ENCODE measurements at regions not wholly inside any gene's neighbourhood (a gene's known extent, or its start where the extent isn't known, plus 50 kb on each side); places are given as distances from the start of the nearest gene placed in this dataset.

DNA sequence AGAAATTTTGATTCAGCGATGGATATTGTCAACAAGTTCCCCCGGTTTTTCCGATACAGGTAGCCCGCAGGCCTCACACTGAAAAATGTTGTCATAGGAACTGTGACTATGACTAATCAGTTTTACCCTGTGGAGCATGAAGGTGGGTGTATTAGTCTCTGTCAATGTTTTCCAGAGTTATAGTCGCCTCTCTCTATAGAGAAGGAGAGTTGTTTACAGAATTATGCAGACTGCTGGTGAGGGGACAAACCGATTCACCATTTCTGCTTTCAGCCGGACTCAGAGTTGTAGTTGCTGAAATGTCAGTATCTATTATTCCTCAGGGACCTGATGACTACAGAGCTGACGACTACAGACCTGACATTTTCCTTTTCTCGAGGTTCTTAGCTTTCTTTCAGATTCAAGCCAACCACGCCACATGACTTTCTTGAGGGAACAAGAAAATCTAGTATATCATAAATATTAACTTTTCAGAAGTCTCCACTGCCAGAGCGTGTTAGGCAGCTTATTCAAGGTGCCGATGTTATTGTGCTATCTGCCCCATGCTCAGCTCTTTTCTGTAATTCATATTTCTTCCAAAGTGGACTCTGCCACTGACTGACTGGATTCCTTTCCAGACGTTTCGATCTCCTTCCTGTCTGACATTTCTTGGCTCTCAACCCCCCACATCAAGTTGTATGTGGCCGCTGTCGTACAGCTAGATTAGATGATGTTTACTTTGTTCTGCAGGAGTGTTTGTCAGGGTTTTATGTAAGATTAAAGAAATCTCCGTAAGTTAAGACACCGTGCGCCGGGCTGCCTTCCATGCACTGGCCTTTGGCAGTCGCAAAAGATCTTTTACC lies 178.1 kb downstream of the FGF1 start:
- H3K4me2 ChIP-seq (ENCODE audit: low read depth, low read length, poor library complexity, severe bottlenecking), result no peak overlapping the region
- H3K9me2 ChIP-seq (replicated peaks; ENCODE audit: low read depth, low read length), result no peaks in the 10 kb centered on the region
- no peaks in the 10 kb centered on the region for H3K27me3 ChIP-seq (ENCODE audit: insufficient read depth, low read length, poor library complexity, severe bottlenecking)
- H4K20me1 ChIP-seq (ENCODE audit: insufficient read depth, low read length, poor library complexity, severe bottlenecking), result no peaks in the 10 kb centered on the region
- no peak overlapping the region for H3K9ac ChIP-seq (ENCODE audit: low read depth, low read length, poor library complexity, severe bottlenecking)
- H3K36me3 ChIP-seq (ENCODE audit: insufficient read depth, low read length), result no peaks in the 10 kb centered on the region
- no peaks in the 10 kb centered on the region for H3K79me2 ChIP-seq (ENCODE audit: insufficient read depth, low read length)
- no peak overlapping the region for H3K4me3 ChIP-seq (ENCODE audit: low read length, poor library complexity, severe bottlenecking)
- H3F3A ChIP-seq (ENCODE audit: low read depth), result no peaks in the 10 kb centered on the region
- H3K9me3 ChIP-seq (ENCODE audit: insufficient read depth, low read depth, low read length), result no peaks in the 10 kb centered on the region
- no peak for TF ChIP-seq EZH2phosphoT487 (IDR thresholded peaks at IDR 0.05; ENCODE audit: borderline replicate concordance)
- TF ChIP-seq, protein P1, sequence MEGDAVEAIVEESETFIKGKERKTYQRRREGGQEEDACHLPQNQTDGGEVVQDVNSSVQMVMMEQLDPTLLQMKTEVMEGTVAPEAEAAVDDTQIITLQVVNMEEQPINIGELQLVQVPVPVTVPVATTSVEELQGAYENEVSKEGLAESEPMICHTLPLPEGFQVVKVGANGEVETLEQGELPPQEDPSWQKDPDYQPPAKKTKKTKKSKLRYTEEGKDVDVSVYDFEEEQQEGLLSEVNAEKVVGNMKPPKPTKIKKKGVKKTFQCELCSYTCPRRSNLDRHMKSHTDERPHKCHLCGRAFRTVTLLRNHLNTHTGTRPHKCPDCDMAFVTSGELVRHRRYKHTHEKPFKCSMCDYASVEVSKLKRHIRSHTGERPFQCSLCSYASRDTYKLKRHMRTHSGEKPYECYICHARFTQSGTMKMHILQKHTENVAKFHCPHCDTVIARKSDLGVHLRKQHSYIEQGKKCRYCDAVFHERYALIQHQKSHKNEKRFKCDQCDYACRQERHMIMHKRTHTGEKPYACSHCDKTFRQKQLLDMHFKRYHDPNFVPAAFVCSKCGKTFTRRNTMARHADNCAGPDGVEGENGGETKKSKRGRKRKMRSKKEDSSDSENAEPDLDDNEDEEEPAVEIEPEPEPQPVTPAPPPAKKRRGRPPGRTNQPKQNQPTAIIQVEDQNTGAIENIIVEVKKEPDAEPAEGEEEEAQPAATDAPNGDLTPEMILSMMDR (conservative IDR thresholded peaks at IDR 0.05; ENCODE audit: low read length), result no peak
- peaks cover 7% of the 10 kb centered on the region for H3K4me1 ChIP-seq (ENCODE audit: insufficient read depth, low read length, poor library complexity, severe bottlenecking)
- no peak overlapping the region for H2AFZ ChIP-seq (ENCODE audit: low read length)

DNA sequence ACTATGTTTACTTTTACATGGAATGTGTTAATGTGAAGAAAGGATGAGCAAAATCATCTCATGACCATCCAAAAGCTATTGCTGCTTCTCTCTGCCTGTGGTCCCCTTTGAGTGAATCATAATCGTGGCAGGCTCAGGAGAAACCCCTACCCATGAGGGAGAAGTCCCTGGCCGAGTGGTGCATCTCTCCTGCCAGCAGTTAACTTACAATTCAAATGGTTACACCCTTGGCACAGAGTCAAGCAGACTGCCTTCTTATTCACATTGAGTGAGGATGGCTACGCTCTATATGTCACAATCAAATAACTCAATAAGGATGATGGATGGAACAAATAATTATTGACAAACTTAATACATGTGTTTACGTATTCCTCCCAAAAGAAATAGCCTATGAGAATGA lies 179.1 kb downstream of the FGF1 start:
- Histone ChIP-seq H3K9me3 (ENCODE audit: insufficient read depth, low read depth, low read length) (no peaks in the 10 kb centered on the region), H3F3A (ENCODE audit: low read depth) (no peaks in the 10 kb centered on the region), H3K27me3 (ENCODE audit: insufficient read depth, low read length, poor library complexity, severe bottlenecking) (no peaks in the 10 kb centered on the region), H3K9me2 (replicated peaks; ENCODE audit: low read depth, low read length) (no peaks in the 10 kb centered on the region), H3K4me1 (ENCODE audit: insufficient read depth, low read length, poor library complexity, severe bottlenecking) (peaks cover 7% of the 10 kb centered on the region), H2AFZ (ENCODE audit: low read length) (no peak overlapping the region), H3K79me2 (ENCODE audit: insufficient read depth, low read length) (no peaks in the 10 kb centered on the region), H3K4me3 (ENCODE audit: low read length, poor library complexity, severe bottlenecking) (no peak overlapping the region), H3K9ac (ENCODE audit: low read depth, low read length, poor library complexity, severe bottlenecking) (no peak overlapping the region), H3K4me2 (ENCODE audit: low read depth, low read length, poor library complexity, severe bottlenecking) (no peak overlapping the region), H4K20me1 (ENCODE audit: insufficient read depth, low read length, poor library complexity, severe bottlenecking) (no peaks in the 10 kb centered on the region), H3K36me3 (ENCODE audit: insufficient read depth, low read length) (no peaks in the 10 kb centered on the region)
- TF ChIP-seq, protein P1 (conservative IDR thresholded peaks at IDR 0.05; ENCODE audit: low read length), result no peak
- TF ChIP-seq EZH2phosphoT487 (IDR thresholded peaks at IDR 0.05; ENCODE audit: borderline replicate concordance), result no peak

DNA sequence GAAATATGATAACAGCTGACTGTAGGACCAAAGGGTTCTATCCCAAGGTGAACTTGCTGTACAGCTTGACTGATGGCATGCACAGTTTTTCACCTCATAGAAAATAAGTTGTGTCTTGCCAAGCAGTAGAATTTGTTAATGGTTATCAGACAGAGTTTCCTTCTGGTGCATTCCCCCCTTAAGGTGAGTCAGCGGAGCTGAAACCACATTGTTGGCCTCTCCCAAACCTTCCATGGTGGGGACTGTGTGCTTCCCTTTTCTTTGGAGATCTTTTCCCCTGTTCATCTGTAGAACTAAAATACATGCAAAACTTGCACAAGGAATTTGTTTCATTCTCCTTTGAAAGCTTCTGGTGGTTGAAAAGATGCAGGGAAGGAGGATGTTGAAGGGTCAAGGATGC lies 179.8 kb downstream of the FGF1 start:
- TF ChIP-seq, protein P1 (conservative IDR thresholded peaks at IDR 0.05; ENCODE audit: low read length), result no peak
- TF ChIP-seq EZH2phosphoT487 (IDR thresholded peaks at IDR 0.05; ENCODE audit: borderline replicate concordance), result no peak
- no peak overlapping the region for H3K9ac ChIP-seq (ENCODE audit: low read depth, low read length, poor library complexity, severe bottlenecking)
- H3K36me3 ChIP-seq (ENCODE audit: insufficient read depth, low read length), result no peaks in the 10 kb centered on the region
- H3K4me1 ChIP-seq (ENCODE audit: insufficient read depth, low read length, poor library complexity, severe bottlenecking), result peaks cover 7% of the 10 kb centered on the region
- H3K9me3 ChIP-seq (ENCODE audit: insufficient read depth, low read depth, low read length), result no peaks in the 10 kb centered on the region
- H3K9me2 ChIP-seq (replicated peaks; ENCODE audit: low read depth, low read length), result no peaks in the 10 kb centered on the region
- H3K27me3 ChIP-seq (ENCODE audit: insufficient read depth, low read length, poor library complexity, severe bottlenecking), result no peaks in the 10 kb centered on the region
- H3K4me2 ChIP-seq (ENCODE audit: low read depth, low read length, poor library complexity, severe bottlenecking), result no peak overlapping the region
- no peak overlapping the region for H3K4me3 ChIP-seq (ENCODE audit: low read length, poor library complexity, severe bottlenecking)
- H2AFZ ChIP-seq (ENCODE audit: low read length), result no peak overlapping the region
- no peaks in the 10 kb centered on the region for H3K79me2 ChIP-seq (ENCODE audit: insufficient read depth, low read length)
- no peaks in the 10 kb centered on the region for H3F3A ChIP-seq (ENCODE audit: low read depth)
- H4K20me1 ChIP-seq (ENCODE audit: insufficient read depth, low read length, poor library complexity, severe bottlenecking), result no peaks in the 10 kb centered on the region

All from Loucy (cell line).